ENCODE measurements at regions not wholly inside any gene's neighbourhood (a gene's known extent, or its start where the extent isn't known, plus 50 kb on each side); places are given as distances from the start of the nearest gene placed in this dataset.
A peak's percentile ranks its signal among the peaks of the same experiment; 100 is the strongest.
"Not testable (repeated sequence)": the region's sequence is repeated elsewhere in the genome, so short reads cannot be mapped to it uniquely, and the experiment has no call there.

DNA sequence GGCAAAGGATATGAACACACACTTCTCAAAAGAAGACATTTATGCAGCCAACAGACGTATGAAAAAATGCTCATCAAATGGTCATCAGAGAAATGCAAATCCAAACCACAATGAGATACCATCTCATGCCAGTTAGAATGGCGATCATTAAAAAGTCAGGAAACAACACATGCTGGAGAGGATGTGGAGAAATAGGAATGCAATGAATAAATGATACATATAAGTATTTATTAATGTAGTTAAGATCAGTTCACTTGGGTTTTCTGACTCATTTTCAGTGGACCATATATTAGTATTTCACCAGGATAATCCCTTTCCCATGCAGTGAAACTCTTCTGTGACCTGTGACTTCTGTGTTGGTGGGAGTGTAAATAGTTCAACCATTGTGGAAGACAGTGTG is 110.1 kb downstream of the ATXN3L start:
- ATAC-seq; H3K9me3 Mint-ChIP-seq; DNase-seq; H3K27me3 Mint-ChIP-seq (ENCODE audit: low read depth); H3K36me3 Mint-ChIP-seq (ENCODE audit: insufficient read depth); H3K4me1 Mint-ChIP-seq (ENCODE audit: low read depth); H3K4me3 Mint-ChIP-seq: not testable (repeated sequence)

DNA sequence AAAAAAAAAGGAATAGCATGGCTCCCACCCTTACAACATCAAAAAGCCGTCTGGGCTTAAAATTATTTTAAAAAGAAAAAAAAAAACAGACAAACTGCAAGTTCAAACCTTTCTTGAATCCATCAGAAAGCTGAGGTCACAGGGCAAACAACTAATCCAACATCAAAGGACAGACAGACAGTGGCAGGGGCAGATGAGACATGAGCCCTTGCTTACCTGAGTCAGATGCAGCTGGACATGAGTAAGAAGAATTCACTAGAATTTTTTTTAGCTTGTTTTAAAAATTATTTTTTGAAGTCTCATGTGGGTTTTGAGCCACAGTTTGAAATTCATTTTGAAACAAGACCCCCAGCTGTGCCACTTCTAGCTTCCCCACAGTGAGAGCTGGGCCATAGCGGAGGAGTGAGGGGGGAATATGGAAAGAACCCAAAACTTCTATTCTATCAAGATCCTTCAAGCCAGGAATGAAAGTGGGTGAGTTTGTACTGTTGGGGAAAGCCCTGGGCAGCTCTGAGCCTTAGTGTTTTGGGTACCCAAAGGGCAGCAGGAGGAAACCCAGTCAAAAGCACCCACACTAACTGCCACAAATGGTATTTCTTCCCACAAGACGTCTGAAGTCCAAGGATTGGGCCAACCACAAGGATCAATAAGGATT is 111.4 kb downstream of the ATXN3L start:
- DNase-seq (no peak), ATAC-seq (peak in 1 of 2 donors; percentile 38)
- Mint-ChIP-seq H3K4me3 (no peak overlapping the region), H3K36me3 (ENCODE audit: insufficient read depth) (no peaks in the 10 kb centered on the region), H3K27me3 (ENCODE audit: low read depth) (no peaks in the 10 kb centered on the region), H3K4me1 (ENCODE audit: low read depth) (peaks cover 3% of the 10 kb centered on the region), H3K9me3 (no peaks in the 10 kb centered on the region)

DNA sequence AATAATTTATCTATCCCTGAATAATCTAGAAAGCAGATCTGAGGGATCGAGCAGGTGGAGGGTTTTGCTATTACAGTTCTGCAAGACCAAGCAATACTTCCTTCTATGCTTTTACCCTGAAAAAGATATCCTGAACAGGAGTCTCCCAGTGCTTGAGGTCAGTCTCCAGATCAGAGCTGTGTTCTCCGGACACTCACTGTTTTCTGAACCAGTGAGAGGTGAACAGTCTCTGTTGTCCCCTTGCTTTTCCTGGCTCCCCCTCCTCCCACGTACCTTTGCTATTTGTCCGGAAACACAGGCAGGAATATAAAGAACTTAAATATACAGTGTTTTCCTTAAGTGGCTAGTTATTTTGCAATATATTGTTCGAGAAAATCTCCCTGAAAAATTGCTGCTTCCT is 116.6 kb downstream of the ATXN3L start:
- no peak for DNase-seq
- Mint-ChIP-seq H3K36me3 (ENCODE audit: insufficient read depth) (no peaks in the 10 kb centered on the region), H3K4me1 (ENCODE audit: low read depth) (no peaks in the 10 kb centered on the region), H3K9me3 (no peaks in the 10 kb centered on the region), H3K4me3 (no peak overlapping the region), H3K27me3 (ENCODE audit: low read depth) (peaks cover 3% of the 10 kb centered on the region)
- ATAC-seq: no peak

DNA sequence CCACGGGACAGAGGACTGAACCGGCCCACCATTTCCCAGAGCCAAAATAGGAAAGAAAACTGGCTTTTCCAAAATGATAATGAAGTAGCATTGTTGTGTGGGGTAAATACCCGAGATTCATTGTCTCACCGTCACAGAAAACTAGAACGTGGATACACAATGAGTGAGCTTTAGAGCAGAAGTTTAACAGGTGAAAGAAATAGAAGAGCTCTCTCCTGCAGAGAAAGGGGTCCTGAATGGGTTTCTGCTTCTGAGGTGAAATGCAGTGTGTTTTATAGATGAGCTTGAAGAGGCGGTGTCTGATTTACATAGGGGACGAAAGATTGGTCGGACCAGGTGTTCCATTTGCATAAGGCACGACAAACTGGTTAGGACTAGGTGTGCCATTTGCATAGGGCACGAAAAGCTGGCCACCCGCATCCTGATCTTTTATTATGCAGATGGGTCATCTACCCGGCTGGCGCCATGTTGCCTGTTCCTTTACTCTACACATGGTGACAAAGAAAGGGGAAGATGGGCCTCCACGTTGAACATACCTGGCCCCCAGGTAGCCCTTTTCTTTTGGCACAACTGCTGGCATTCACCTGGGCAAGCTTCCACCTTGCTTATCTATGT is 118.1 kb downstream of the ATXN3L start:
- Mint-ChIP-seq H3K9me3 (no peaks in the 10 kb centered on the region), H3K27me3 (ENCODE audit: low read depth) (peaks cover 3% of the 10 kb centered on the region), H3K4me3 (no peak overlapping the region), H3K4me1 (ENCODE audit: low read depth) (no peaks in the 10 kb centered on the region), H3K36me3 (ENCODE audit: insufficient read depth) (no peaks in the 10 kb centered on the region)
- DNase-seq (no peak), ATAC-seq (no peak)

DNA sequence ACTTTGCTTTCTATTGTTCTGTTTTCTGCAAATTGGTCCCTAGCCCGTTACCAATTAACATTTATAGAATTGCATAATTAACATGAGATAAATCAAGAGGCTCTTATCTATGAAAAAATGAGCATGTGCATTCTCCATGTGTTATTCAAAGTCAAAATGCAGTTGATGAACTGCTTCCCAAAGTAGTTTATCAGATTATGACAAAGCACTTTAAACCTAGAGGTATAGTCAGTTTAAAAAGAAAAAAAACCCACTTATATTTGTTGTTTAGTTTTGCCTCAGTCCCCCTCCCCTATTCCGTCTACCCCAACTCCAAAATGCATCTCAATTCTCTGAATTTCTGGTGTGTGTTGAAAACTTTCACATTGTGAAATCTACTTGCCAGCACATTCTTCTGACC is 119.5 kb downstream of the ATXN3L start:
- ATAC-seq (no peak), DNase-seq (no peak)
- peaks cover 3% of the 10 kb centered on the region for H3K27me3 Mint-ChIP-seq (ENCODE audit: low read depth)
- no peaks in the 10 kb centered on the region for H3K4me1 Mint-ChIP-seq (ENCODE audit: low read depth)
- H3K36me3 Mint-ChIP-seq (ENCODE audit: insufficient read depth): no peaks in the 10 kb centered on the region
- H3K4me3 Mint-ChIP-seq: no peak overlapping the region
- H3K9me3 Mint-ChIP-seq: no peaks in the 10 kb centered on the region

DNA sequence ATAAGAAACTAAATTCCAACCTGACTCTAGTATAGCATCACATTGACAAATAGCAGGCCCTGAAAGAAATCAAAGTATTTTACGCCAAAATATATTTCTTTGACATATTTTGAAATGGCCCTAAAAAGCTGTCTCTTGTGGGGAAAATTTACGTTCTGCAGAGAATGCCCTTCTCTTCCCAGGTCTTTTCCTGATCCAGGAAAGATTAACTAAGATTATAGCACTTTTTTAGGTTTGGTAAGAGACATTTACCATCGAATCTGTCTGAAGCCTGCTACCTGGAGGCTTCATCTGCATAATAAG is 121.1 kb downstream of the ATXN3L start:
- ATAC-seq (no peak), DNase-seq (no peak)
- H3K4me1 Mint-ChIP-seq (ENCODE audit: low read depth): peaks cover 5% of the 10 kb centered on the region
- no peak overlapping the region for H3K4me3 Mint-ChIP-seq
- peaks cover 3% of the 10 kb centered on the region for H3K27me3 Mint-ChIP-seq (ENCODE audit: low read depth)
- no peaks in the 10 kb centered on the region for H3K9me3 Mint-ChIP-seq
- H3K36me3 Mint-ChIP-seq (ENCODE audit: insufficient read depth): no peaks in the 10 kb centered on the region

DNA sequence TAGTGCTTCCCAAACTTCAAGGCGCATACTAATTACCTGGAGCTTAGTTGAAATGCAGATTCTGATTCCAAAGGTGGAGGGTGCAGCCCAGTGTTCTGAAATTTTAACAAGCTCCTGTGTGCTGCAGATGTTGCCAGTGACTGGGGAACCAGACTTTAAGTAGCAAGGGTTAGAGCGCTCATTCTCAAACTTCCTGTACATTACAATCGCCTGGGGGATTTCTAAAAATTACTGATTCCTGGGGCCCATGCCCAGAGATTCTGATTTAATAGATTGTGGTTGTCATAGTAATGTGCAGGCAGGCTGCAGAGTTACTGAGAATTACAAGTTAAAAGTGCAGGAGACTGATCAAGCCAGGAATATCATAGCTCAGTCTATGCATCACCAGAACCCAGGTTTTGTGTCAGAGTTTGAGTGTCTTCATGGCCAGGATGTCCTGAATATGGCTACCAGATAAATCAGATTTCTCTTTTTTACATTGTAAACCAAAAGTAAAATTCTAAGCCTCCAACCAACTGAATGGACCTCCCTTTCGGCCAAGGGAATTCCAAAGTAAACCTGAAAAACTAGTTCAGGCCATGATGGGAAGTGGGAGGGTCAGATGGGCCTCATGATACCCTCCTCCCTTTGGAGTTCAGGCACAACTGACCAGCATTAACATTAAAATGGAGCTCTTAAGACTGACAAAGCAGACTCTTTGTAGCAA is 121.6 kb downstream of the ATXN3L start:
- DNase-seq (no peak), ATAC-seq (no peak)
- H3K4me3 Mint-ChIP-seq: no peak overlapping the region
- peaks cover 5% of the 10 kb centered on the region for H3K4me1 Mint-ChIP-seq (ENCODE audit: low read depth)
- peaks cover 3% of the 10 kb centered on the region for H3K27me3 Mint-ChIP-seq (ENCODE audit: low read depth)
- no peaks in the 10 kb centered on the region for H3K9me3 Mint-ChIP-seq
- no peaks in the 10 kb centered on the region for H3K36me3 Mint-ChIP-seq (ENCODE audit: insufficient read depth)

DNA sequence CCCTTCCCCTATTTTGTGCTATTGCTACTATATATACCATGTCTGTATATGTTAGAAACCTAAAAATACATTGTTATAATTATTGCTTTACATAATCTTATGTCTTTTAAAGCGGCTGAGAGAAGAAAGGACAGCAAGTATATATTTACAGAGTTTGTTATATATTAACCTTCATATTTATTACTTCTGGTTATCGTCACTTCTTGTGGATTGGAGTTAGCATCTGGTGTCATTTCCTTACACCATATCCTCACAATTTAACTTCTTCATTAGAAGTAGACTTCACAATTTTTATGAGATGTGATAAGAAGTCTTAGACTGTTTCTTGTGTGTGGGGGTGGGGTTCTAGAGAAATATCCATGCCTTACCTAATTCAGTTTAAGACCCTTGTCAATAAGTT is 123.1 kb downstream of the ATXN3L start:
- H3K27me3 Mint-ChIP-seq (ENCODE audit: low read depth): peaks cover 3% of the 10 kb centered on the region
- H3K4me3 Mint-ChIP-seq: no peak overlapping the region
- ATAC-seq (no peak), DNase-seq (no peak)
- H3K4me1 Mint-ChIP-seq (ENCODE audit: low read depth): peaks cover 5% of the 10 kb centered on the region
- no peaks in the 10 kb centered on the region for H3K9me3 Mint-ChIP-seq
- H3K36me3 Mint-ChIP-seq (ENCODE audit: insufficient read depth): no peaks in the 10 kb centered on the region

DNA sequence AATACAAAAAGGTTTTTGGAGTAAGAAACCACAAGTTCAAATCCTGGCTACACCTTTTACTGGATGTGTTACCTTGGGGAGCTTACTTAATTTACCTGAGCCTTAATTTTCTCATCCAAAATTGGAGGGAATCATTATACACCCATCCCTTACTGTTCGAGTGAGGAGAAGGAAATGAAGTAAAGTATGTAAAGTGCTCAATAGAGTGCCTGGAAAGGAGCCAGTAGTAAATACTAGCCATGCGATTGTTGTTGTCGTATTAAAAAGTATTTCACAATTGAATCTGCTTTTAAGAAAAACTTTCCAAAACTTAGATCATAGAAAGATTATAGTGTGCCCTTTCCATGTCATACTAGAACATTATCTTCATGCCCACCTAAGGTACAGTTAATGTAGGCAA is 124.5 kb downstream of the ATXN3L start:
- no peak for ATAC-seq
- Mint-ChIP-seq H3K36me3 (ENCODE audit: insufficient read depth) (no peaks in the 10 kb centered on the region), H3K4me3 (no peak overlapping the region), H3K27me3 (ENCODE audit: low read depth) (peaks cover 3% of the 10 kb centered on the region), H3K4me1 (ENCODE audit: low read depth) (peaks cover 5% of the 10 kb centered on the region), H3K9me3 (no peaks in the 10 kb centered on the region)
- no peak for DNase-seq

DNA sequence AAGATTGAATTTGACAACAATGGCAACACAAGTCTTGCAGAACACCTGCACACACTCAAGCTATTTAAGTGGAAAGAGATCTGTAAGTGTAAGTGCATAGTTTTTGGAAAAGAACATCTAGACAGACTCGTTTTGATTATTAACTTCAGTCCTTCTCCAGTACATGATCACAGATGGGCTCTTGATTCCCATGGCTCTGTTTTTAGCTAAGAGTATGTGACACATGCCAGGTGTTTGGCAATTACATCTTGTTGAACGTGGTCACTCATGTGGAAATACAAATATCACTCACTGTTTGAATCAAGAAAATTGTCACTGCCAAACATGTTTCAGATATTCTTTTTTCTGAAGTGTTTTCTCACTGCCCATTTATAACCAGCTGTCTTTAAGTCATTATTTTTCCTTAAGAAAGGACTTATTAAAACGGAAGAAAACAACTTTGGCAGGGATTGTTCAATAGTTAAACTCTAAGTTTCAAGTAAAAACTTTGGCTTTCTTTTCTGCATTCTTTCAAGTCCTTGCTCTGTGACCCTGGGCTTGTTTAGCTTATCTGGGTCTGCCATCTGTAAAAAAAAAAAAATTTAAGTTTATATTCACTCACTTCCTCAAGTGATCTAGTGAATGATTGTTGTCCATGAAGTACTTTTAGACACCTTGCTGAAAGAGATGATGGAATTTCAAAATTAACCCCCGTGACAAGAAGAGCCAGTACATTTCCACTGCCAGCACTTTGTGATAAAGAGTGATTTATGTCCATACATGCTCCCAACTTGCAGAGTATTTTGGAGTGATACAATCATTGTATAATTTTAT is 125.4 kb downstream of the ATXN3L start:
- H3K36me3 Mint-ChIP-seq (ENCODE audit: insufficient read depth): no peaks in the 10 kb centered on the region
- H3K9me3 Mint-ChIP-seq: no peaks in the 10 kb centered on the region
- peaks cover under 1% of the 10 kb centered on the region for H3K27me3 Mint-ChIP-seq (ENCODE audit: low read depth)
- no peak for DNase-seq
- no peak overlapping the region for H3K4me3 Mint-ChIP-seq
- no peak for ATAC-seq
- H3K4me1 Mint-ChIP-seq (ENCODE audit: low read depth): peaks cover 5% of the 10 kb centered on the region

DNA sequence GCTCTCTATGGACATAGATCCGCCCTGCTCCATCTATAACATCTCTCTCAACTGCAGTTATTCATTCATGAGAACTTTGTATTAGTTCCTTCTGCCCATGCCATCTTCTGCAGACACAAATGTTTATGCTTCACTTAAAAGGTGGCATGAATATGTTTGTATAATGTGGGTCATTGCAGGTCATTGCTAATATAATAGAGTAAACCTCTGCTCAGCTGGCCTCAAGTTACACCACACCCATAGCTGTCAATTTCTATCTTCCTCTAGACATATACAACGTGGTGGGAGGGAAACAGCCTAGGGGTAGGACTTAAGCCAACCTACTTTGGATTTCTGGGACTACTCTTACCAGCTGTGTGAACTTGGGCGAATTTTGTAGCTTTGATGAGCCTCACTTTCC is 129.8 kb downstream of the ATXN3L start:
- Mint-ChIP-seq H3K27me3 (ENCODE audit: low read depth) (no peaks in the 10 kb centered on the region), H3K9me3 (no peaks in the 10 kb centered on the region), H3K4me3 (no peak overlapping the region), H3K4me1 (ENCODE audit: low read depth) (peaks cover 5% of the 10 kb centered on the region), H3K36me3 (ENCODE audit: insufficient read depth) (no peaks in the 10 kb centered on the region)
- DNase-seq (no peak), ATAC-seq (no peak)

DNA sequence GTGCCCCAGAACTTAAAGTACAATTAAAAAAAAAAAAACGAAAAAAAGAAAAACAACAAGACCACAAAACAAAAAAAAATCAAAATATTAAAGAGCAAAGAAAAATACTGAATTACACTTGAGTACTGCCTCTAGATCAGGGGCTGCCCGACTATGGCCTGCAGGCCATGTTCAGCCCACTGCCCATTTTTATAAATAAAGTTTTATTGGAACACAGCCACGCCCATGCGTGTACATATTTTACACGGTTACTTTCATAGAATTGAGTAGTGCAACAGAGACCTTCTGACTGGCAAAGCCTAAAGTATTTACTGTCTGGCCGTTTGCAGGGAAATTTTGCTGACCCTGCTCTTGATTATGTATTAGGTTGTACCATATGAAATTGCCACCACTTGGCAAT is 130.5 kb downstream of the ATXN3L start:
- no peaks in the 10 kb centered on the region for H3K27me3 Mint-ChIP-seq (ENCODE audit: low read depth)
- H3K4me3 Mint-ChIP-seq: no peak overlapping the region
- ATAC-seq (no peak), DNase-seq (no peak)
- H3K36me3 Mint-ChIP-seq (ENCODE audit: insufficient read depth): no peaks in the 10 kb centered on the region
- no peaks in the 10 kb centered on the region for H3K9me3 Mint-ChIP-seq
- H3K4me1 Mint-ChIP-seq (ENCODE audit: low read depth): no peaks in the 10 kb centered on the region

DNA sequence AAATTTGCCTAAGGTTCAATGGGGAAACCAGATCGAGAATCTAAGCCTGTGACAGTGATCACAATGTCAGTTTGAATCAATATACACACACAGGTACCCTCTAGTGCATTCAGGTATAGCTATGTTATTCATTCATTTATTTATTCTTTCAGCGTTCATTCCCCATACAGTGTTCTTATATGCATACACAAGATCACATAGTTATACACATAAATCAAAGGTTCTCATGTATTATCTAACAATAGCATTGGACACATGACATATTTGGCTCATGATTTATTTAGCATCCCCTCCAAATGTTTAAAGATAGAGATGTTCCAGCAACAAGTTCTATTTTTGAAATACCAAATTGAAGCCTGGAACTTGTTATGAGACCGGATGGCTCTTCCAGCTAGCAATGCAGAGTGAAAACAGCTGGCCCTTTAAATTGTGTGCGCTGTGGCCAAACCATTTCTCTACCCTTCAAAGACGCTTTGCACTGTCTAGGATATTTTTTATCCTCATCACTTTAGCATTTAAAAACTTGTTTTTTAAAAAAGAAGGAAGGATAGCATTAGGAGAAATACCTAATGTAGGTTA is 131.0 kb downstream of the ATXN3L start:
- no peaks in the 10 kb centered on the region for H3K4me1 Mint-ChIP-seq (ENCODE audit: low read depth)
- no peaks in the 10 kb centered on the region for H3K36me3 Mint-ChIP-seq (ENCODE audit: insufficient read depth)
- H3K27me3 Mint-ChIP-seq (ENCODE audit: low read depth): no peaks in the 10 kb centered on the region
- ATAC-seq (no peak), DNase-seq (no peak)
- H3K4me3 Mint-ChIP-seq: no peak overlapping the region
- H3K9me3 Mint-ChIP-seq: no peaks in the 10 kb centered on the region

DNA sequence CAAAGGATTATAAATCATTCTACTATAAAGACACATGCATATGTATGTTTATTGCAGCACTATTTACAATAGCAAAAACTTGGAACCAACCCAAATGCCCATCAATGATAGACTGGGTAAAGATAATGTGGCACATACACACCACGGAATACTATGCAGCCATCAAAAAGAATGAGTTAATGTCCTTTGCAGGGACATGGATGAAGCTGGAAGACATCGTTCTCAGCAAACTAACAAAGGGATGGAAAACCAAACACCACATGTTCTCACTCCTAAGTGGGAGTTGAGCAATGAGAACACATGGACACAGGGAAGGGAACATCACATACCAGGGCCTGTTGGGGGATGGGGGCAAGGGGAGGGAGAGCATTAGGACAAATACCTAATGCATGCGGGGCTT is 133.2 kb downstream of the ATXN3L start:
- not testable (repeated sequence) for DNase-seq; H3K9me3 Mint-ChIP-seq; H3K4me1 Mint-ChIP-seq (ENCODE audit: low read depth); H3K4me3 Mint-ChIP-seq; ATAC-seq; H3K27me3 Mint-ChIP-seq (ENCODE audit: low read depth); H3K36me3 Mint-ChIP-seq (ENCODE audit: insufficient read depth)

Measured in activated T-cell treated with anti-CD3 and anti-CD28 coated beads, Interleukin-2, amount 50 U/mL, for 4 hours (primary cell).